ENCODE measurements at regions not wholly inside any gene's neighbourhood (a gene's known extent, or its start where the extent isn't known, plus 50 kb on each side); places are given as distances from the start of the nearest gene placed in this dataset.

GRCh38 chr17:77434136-77435114, 293.7 kb downstream of the SEC14L1 start:
- DNase-seq: no peak

DNA sequence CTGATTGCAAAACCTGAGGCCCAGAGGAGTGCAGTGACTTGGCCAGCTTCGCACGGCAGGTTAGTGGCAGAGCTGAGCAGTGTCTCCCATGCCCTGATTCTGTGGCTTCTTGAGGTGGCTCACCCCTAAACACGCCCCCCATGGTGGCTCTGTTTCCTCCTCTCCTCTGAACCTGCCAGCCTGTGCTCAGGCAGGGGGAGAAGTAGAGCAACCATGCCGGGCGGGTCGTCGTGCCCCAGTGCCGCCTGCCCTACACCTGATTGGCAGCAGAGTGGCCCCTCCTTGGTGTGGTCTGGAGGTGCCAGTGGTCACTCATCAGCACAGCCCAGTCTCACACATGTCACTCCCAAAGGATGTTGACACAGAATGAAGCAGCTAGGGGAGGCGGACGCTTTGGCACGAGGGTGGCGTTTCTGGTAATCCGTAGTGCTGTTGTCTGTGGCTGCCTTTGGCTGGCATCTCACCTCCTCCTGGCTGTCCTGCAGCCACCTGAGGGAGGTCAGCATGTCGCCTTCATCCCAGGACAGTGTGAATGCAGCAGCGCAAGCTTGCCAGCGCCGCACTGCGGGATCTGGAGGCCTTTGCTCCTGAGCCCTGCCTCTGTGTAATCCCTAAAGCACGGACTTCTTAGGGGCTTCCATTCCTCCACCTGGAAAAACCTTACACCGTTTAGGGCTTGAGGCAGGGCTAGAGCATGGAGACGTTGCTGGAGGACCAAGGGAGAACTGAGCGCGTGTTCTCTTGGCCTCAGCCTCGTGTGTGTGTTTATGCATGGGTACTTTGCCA, 294.7 kb downstream of the SEC14L1 start:
- no peak for DNase-seq

GRCh38 chr17:77436058-77436442, 295.3 kb downstream of the SEC14L1 start:
- DNase-seq: no peak

DNA sequence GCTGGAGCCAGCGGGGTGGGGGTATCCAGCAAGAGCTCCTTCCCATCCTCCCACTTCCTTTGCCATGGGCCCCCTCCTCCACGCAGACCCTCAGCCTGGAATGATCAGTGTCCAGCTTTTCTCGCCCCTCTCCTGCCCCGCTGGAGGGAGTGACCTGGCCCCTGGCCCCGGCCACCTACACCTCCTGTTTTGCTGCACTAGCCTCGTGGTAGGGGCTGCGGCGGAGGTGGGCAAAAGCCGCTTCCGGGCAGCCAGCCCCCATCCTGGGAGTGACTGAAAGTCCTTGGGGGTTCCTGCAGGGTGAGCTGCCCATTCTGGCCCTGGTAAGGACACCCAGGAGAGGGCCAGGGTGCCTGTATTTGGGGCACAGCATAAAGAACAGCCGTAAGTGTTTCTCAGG, 295.7 kb downstream of the SEC14L1 start:
- DNase-seq: no peak

GRCh38 chr17:77437017-77437416, 296.2 kb downstream of the SEC14L1 start:
- peak; percentile 76 to 86 for DNase-seq

- no peak for DNase-seq
Measured at GRCh38 chr17:77437747-77438146, 297.0 kb downstream of the SEC14L1 start.

DNA sequence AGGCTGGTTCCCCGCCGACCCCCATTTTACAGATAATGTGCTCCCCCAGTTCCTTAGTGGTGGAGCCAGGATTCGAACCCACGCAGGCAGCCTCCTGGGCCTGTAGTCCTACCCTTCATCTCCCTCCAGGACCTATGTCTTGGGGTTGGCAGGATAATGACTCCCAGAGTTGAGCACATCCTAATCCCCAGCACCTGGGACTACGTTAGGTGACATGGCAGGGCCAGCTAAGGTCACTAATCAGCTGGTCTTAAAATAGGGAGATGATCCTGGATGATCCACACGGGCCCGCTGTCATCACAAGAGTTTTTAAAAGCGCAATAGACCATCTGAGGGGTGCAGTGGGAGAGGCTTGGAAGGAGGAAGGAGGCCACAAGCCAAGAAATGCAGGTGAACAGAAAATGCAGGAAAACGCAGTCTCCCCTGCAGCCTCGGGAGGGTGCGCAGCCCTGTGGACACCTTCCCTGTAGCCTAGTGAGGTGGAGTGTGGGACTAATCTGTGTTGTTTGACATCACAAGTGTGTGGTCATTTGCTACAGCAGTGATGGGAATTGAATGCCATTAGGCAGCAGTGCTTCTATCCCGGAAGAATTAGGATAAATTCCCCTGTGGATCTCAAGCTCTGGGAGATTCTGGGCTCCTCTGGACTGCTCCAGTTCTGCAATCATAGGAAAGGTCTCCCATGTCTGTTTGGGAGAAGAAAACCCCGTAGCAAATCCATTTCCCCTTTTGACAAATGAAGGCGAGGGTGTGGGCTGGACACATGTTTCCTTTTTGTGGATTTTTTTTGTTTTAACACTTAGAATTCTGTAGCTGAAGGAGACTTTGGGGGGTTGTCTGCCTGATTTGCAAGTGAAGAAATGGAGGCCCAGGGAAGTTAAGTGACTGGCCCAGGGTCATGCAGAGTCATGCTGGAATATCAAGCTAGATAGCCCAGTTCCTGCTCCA, 297.7 kb downstream of the SEC14L1 start:
- peak; percentile 62 to 68 for DNase-seq

GRCh38 chr17:77439189-77440018, 298.6 kb downstream of the SEC14L1 start:
- DNase-seq: no peak

DNA sequence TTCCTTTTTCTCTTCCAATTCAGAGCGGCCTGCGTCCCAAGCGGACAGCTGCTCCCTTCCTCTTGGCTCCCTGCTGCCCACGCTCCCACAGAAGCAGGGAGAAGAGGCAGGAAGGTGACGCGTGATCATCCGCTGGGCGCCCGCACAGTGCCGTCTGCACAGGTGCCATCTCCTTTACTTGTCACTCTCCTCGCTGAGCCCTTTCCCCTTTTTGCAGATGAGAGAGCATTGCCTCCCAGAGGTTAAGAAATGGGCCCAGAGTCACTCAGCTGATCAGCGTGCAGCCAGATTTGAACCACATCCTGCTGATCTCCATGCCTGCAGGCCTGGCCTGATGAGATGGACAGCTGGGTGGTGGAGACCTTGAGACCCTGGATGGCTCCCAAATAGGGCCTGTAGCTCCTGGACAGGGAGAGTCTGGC, 299.8 kb downstream of the SEC14L1 start:
- peak; percentile 53 to 73 for DNase-seq

GRCh38 chr17:77441130-77441920, 300.6 kb downstream of the SEC14L1 start:
- peak; percentile 56 to 75 for DNase-seq

GRCh38 chr17:77441940-77442339, 301.2 kb downstream of the SEC14L1 start:
- DNase-seq: no peak

DNA sequence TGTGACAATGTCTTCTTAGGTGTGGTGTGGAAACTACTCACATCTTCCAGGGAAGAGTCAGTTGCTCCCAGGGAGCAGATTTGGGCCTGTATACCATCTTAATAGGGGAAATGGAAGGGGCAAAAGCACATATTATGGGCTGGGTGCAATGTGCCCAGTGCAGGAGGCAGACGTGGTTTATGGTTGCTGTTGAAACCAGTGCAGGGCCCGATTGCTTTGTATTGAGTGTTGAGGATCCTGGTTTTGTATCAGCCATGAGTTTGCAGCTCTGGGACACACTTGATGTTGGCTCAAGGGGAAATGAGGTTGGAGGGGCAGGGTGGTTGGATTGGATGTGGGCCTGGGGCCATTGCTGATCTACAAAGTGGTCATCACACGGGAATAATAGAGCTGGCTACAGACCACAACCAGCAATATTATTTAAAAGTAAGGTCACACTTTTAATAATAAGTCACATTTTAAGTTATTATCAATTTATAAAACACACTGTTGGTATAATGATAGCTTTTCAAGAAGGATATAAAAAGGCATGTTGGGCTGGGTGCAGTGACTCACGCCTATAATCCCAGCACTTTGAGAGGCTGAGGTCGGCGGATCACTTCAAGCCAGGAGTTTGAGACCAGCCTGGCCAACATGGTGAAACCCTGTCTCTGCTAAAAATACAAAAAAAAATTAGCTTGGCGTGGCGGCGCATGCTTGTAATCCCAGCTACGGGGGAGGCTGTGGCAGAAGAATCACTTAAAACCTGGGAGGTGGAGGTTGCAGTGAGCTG, 302.4 kb downstream of the SEC14L1 start:
- DNase-seq: no peak

DNA sequence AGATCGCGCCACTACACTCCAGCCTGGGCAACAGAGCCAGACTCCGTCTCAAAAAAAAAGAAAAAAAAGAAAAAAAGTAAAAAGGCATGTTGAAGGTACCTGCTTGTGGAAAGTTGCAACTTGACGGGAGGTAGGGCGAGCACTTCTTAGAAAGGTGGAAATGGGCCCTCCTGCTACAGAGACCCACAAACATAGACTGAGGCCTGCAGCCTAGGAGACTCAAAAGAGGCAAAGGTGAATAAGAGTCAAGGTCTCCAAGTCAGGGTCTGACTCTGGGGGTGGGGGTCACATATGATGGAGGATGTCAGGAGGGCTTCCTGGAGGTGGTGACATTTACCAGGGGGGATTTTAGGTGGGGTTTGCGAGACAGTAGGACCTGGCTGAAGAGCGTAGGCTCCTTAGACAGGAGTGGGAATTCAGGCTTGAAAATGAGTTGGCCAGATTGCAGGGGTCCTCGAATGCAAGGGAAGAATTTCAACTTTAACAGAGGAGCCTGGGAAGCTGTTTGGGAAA, 303.0 kb downstream of the SEC14L1 start:
- DNase-seq: no peak

DNA sequence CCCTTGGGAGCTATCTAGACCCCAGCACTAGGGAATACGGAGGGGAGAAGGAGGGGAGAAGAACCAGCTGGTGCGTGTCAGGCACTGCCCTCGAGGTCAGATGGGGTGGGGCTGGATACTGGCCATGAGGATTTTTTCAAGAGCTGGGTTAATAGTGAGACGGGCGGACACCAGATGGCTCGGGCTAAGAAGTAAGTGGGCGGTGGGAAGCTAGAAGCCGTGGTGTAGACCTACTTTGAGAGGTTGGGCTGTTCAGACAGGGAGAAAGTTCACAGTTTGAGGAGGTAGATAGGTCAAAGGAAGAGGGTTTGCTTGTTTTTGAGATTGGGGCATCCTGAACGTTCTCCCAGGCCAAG, 303.8 kb downstream of the SEC14L1 start:
- peak; percentile 49 to 67 for DNase-seq

- DNase-seq: peak; percentile 30 to 72
Measured at GRCh38 chr17:77444984-77445759, 304.4 kb downstream of the SEC14L1 start.

DNA sequence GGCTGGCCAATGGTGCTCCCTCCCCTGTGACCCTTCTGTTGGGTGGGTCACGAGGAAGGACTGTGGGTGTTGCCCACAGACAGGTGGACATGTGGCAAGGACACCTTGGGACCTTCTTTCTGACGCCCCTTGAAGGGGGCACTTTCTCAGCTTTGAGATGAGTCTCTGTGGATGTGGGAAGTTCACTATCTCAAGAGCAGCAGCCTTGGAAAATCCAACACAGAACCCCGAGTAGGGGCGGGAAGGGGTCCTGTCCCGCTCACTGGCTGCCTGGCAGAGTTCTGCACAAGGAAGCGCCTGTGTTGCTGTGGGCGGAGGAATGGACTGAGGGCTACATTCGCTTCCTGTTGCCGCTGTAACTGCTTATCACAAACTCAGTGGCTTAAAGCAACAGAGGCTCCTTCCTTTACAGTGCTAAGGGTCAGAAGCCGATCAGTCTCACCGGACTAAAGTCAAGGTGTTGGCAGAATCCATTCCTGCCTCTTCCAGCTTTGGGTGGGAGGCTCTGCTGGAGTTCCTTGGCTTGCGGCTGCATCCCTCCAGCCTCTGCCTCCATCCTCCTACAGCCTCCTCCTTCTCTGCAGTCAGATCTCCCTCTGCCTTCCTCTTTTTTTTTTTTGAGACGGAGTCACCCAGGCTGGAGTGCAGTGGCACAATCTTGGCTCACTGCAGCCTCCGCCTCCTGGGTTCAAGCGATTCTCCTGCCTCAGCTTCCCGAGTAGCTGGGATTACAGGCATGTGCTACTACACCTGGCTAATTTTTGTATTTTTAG, 305.2 kb downstream of the SEC14L1 start:
- DNase-seq: peak; percentile 66 to 80

- no peak for DNase-seq
Measured at GRCh38 chr17:77446940-77447634, 306.3 kb downstream of the SEC14L1 start.

Data from inflammatory macrophage (primary cell).